ENCODE measurements at regions not wholly inside any gene's neighbourhood (a gene's known extent, or its start where the extent isn't known, plus 50 kb on each side); places are given as distances from the start of the nearest gene placed in this dataset.
"Not testable (repeated sequence)": the region's sequence is repeated elsewhere in the genome, so short reads cannot be mapped to it uniquely, and the experiment has no call there.

GRCh38 chr5:87746891-87747377 is 334.2 kb upstream of the CCNH start:
- ATAC-seq = no peak
- DNase-seq = no peak

GRCh38 chr5:87746341-87746740 is 333.6 kb upstream of the CCNH start:
- ATAC-seq (no peak), DNase-seq (no peak)

DNA sequence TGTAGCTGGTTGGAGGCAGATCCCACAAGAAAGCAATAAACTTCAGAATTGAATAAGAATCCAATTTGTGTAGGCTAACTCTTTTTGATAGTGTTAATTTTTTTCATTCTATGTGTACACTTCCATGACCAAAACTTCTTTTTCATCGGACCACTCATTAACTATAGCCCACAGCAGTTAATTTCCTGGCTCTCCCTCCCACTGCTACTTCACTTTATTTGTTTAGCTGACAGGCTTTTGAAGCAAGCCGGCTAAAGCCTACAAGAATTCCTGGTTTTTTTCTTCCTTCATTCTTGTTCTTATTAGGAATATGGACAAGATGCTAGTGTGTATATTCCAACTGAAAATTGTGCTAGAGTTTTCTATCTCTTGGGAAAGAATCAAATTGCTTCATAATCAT is 329.2 kb upstream of the CCNH start:
- DNase-seq (no peak), ATAC-seq (no peak)

- ATAC-seq (no peak), DNase-seq (no peak)
Measured at GRCh38 chr5:87735923-87736322, 323.2 kb upstream of the CCNH start.

DNA sequence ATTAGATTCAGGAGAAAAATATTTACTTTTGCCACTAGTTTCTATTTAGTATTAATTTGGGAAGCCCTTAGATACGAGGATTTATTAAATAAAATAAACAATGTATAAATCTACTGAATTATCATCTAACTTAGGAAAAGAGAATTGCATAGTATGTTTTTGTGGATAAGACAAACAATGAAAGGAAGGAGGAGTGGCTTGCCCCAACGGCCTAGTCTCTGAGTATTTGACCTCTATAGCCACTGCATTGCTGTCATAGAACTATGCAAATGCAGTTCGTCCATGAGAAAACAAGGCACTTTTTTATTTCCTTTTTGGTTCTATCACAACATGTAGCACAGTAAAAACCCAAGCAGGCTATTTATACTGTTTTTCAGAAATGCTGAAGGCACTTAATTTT is 321.2 kb upstream of the CCNH start:
- DNase-seq = no peak
- ATAC-seq = no peak

- ATAC-seq = no peak
- no peak for DNase-seq
Measured at GRCh38 chr5:87732875-87733768, 320.4 kb upstream of the CCNH start.

DNA sequence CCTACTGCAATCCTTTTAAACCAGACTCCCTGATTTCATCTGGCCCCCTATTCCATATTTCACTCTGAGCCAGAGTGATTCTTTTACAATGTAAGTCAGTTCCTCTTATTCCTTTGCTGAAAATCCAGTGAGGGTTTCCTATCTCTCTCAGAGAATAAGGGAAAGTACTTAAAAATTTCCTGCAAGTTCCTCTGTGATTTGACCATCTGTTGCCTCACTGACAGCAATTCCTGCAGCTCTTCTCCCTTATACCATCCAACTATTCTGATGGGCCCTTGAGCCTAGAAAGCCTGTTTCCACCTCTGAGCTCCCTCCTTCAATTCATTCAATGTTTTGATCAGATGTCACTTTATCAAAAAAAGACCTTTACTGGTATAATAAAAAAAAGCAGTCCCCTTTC is 317.1 kb upstream of the CCNH start:
- no peak for ATAC-seq
- DNase-seq = no peak

GRCh38 chr5:87722286-87722685 is 309.6 kb upstream of the CCNH start:
- ATAC-seq = no peak
- no peak for DNase-seq

GRCh38 chr5:87718224-87718925 is 305.6 kb upstream of the CCNH start:
- not testable (repeated sequence) for ATAC-seq, DNase-seq

DNA sequence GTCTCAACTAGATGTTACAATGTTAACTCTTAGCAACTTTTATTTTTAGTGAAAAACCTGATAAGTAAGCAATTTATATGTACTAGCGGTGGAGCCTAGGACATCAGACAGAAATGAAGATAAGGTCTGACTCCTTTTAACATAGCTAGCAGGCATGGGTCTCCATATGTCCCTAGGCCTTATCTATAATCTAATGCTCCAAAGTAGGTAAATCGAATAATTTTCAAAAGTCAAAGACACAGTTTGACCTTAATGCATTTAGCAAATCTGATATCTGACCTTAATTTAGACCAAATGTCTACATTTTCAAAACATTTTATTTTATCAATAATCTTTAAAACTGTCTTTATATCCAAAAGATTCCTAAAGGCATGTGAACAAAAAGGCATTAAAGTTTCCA is 305.0 kb upstream of the CCNH start:
- ATAC-seq (no peak), DNase-seq (no peak)

GRCh38 chr5:87705876-87706275 is 293.1 kb upstream of the CCNH start:
- DNase-seq (no peak), ATAC-seq (no peak)

- DNase-seq (no peak), ATAC-seq (no peak)
Measured at GRCh38 chr5:87686975-87687374, 274.2 kb upstream of the CCNH start.

DNA sequence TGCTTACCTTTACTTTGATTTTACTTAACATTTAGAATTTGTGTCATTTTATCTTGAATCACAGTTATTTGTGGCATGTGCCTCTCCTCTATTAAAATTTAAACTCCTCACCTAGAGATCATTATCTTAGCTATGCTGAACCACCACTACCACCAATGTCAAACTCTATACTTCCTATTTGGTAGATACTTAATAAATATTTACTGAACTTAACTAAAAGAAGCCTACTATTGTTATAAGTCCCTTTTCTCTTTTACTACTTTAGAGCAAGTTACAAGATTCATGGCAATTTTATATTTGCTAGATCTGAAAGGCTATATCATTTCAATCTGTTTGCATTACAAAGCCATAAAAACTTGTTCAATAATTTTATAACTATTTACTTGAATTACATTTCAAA is 273.3 kb upstream of the CCNH start:
- DNase-seq (no peak), ATAC-seq (no peak)

- DNase-seq (no peak), ATAC-seq (no peak)
Measured at GRCh38 chr5:87674235-87674634, 261.5 kb upstream of the CCNH start.

- ATAC-seq = no peak
- DNase-seq = no peak
Measured at GRCh38 chr5:87671146-87671545, 258.4 kb upstream of the CCNH start.

- DNase-seq (no peak), ATAC-seq (no peak)
Measured at GRCh38 chr5:87665166-87665565, 252.4 kb upstream of the CCNH start.

DNA sequence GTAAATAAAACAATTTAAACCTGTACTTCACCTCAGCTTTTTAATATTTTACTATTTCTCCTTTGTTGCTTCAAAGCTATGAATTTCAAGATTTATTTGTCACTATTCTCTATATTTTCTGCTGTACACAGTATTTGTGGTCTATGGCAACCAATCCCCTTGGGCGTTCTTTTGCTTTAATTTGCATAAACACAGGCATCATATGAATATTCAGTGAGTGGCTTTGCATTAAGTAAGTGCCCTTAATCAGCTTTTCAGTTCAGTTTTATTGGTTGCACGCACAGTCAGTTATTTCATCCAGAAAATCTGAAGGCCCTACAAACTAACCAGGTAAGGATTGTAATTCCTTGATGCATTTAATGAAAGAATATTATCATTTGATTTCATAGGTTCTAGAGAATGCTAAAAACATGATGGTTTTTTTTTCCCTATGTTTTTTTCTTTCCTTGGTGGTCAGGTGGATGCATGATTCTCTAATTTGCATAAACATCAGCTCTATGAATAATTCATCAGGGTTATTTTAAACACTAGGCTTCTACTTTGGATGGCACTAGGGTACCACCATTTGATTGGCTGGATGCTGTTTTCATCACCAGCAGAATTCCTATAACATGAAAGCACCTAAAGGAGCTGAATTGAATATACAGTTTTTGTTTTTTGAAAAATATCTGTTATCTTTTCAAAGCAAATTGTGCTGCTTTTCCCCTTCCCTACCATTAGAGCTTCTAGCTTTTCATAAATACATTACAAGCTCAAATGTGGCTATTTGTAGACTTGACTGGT is 249.2 kb upstream of the CCNH start:
- ATAC-seq (no peak), DNase-seq (no peak)

DNA sequence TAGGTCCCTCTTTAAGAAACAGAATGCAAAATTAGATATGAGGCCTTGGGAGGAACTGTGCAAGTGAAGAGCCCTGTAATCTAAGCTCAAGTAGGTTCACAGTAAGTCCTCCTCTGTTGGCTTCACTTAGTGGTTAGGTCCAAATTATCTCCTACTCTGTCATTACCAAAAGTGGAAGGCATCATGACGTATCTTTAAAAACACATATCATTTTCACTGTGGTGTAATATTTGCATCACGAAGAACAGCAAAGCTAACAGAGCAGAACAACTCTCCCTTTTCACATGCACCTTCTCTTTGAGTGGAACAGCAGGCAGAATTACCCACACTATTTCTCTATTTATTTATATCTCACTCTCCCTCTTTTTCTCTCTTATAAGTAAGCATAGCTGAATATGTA is 240.5 kb upstream of the CCNH start:
- DNase-seq (no peak), ATAC-seq (no peak)

GRCh38 chr5:87650284-87650683 is 237.6 kb upstream of the CCNH start:
- ATAC-seq (no peak), DNase-seq (no peak)

DNA sequence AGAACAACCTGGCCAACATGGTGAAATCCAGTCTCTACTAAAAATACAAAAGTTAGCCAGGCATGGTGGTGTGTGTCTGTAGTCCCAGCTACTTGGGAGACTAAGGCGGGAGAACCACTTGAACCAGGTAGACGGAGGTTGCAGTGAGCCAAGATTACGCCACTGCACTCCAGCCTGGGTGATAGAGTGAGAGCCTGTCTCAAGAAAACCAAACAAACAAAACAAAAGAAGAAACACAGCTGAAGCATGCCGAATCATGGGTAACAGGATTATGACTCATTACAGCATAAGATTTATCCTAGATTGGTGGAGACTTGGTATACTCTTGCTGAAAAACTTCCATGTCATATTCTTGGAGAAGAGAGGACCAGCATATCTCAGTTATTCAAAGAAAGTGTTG is 236.7 kb upstream of the CCNH start:
- DNase-seq = no peak

GRCh38 chr5:87645224-87645623 is 232.5 kb upstream of the CCNH start:
- ATAC-seq (no peak), DNase-seq (no peak)

More for the DNA sequence above, 236.7 kb upstream of the CCNH start:
- no peak for ATAC-seq

DNA sequence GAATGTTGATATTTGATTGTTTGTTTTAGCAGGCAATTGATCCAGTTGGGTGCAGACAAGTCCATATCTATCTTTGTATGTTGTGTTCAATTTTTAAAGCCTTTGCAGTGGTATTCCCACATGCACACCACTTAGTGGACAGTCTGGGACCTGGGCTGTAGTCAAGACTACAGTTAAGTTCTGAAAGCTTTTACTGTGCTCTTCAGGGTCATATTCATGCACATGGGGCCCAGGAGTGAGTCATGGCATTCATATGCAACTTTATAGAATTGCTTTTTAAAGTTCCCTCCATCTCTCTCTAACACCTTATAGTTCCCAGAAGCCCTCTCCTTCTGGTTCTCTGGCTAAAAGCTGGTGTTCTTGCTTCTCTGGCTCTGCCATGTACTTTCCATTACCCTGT is 228.2 kb upstream of the CCNH start:
- DNase-seq (no peak), ATAC-seq (no peak)

DNA sequence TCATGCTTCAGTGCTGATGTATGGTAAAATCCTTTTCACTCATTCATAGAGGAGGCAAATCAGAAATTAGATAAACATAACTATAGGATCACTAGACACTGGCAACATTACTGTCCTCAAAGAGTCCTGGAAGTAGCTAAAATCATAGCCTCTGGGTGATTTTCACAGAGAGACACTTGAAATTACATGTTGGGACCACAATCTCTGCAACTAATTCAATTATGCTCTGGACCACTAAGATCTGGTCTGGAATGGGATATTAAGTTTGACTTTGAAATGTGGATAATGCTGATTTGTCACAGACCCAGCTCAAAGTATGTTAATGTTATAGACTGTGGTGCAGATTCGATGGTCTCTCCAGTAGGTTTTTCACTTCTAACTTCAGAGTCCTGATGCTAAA is 214.6 kb upstream of the CCNH start:
- ATAC-seq (no peak), DNase-seq (no peak)
